ENCODE measurements at regions not wholly inside any gene's neighbourhood (a gene's known extent, or its start where the extent isn't known, plus 50 kb on each side); places are given as distances from the start of the nearest gene placed in this dataset.
A peak's percentile ranks its signal among the peaks of the same experiment; 100 is the strongest.

GRCh38 chr3:18153571-18154173 lies 271.5 kb downstream of the SATB1 start:
- Histone ChIP-seq H3K9me2 (ENCODE audit: insufficient read depth) (no peaks in the 10 kb centered on the region), H3K4me3 (no peak overlapping the region), H3F3A (replicated peaks; ENCODE audit: low read depth) (no peaks in the 10 kb centered on the region), H3K27ac (ENCODE audit: low read depth) (no peak overlapping the region), H2AFZ (no peak overlapping the region), H3K36me3 (ENCODE audit: insufficient read depth) (no peaks in the 10 kb centered on the region), H4K20me1 (replicated peaks; ENCODE audit: insufficient read depth) (no peaks in the 10 kb centered on the region), H3K4me1 (ENCODE audit: insufficient read depth) (peaks cover 6% of the 10 kb centered on the region; the same call in 1 of the 2 replicates), H3K27me3 (ENCODE audit: insufficient read depth) (no peaks in the 10 kb centered on the region), H3K79me2 (replicated peaks; ENCODE audit: insufficient read depth) (no peaks in the 10 kb centered on the region), H3K4me2 (no peak overlapping the region)
- peak; percentile 25; the same call in 2 of the 3 replicates for ATAC-seq
- no peaks in the 10 kb centered on the region for H3K36me3 Mint-ChIP-seq (ENCODE audit: low read depth)
- peak; percentile 7 for DNase-seq (ENCODE audit: low spot score)
- H3K4me3 Mint-ChIP-seq = no peak overlapping the region
- H3K9me3 Mint-ChIP-seq = no peaks in the 10 kb centered on the region
- H3K4me1 Mint-ChIP-seq = peaks cover 15% of the 10 kb centered on the region; the same call in 2 of the 3 replicates
- H3K27ac Mint-ChIP-seq = no peak overlapping the region
- TF ChIP-seq CTCF (conservative IDR thresholded peaks at IDR 0.05; ENCODE audit: low read depth in 2 of 2) = no peak
- no peak for TF ChIP-seq ZNF114 (CRISPR knock-in tag; IDR thresholded peaks at IDR 0.05)
- TF ChIP-seq NANOG (IDR thresholded peaks at IDR 0.05; ENCODE audit: borderline replicate concordance) = no peak
- TF ChIP-seq POLR2AphosphoS5 (IDR thresholded peaks at IDR 0.05; ENCODE audit: low read depth) = no peak
- TF ChIP-seq ETS1 (IDR thresholded peaks at IDR 0.05) = no peak
- no peak for TF ChIP-seq REST (IDR thresholded peaks at IDR 0.05; ENCODE audit: unreplicated experiment)
- no peak for TF ChIP-seq CREB1 (CRISPR knock-in tag; IDR thresholded peaks at IDR 0.05; ENCODE audit: low read depth)
- no peak for TF ChIP-seq JUNB (IDR thresholded peaks at IDR 0.05; ENCODE audit: unreplicated experiment)
- no peak for TF ChIP-seq EZH2 (IDR thresholded peaks at IDR 0.05; ENCODE audit: low read depth, unreplicated experiment)
- TF ChIP-seq ZNF462 (CRISPR knock-in tag; IDR thresholded peaks at IDR 0.05) = no peak
- H3K27me3 Mint-ChIP-seq (ENCODE audit: insufficient read depth, low read depth, poor library complexity) = no peaks in the 10 kb centered on the region
